ENCODE measurements at regions not wholly inside any gene's neighbourhood (a gene's known extent, or its start where the extent isn't known, plus 50 kb on each side); places are given as distances from the start of the nearest gene placed in this dataset.

- TF ChIP-seq, protein P1, sequence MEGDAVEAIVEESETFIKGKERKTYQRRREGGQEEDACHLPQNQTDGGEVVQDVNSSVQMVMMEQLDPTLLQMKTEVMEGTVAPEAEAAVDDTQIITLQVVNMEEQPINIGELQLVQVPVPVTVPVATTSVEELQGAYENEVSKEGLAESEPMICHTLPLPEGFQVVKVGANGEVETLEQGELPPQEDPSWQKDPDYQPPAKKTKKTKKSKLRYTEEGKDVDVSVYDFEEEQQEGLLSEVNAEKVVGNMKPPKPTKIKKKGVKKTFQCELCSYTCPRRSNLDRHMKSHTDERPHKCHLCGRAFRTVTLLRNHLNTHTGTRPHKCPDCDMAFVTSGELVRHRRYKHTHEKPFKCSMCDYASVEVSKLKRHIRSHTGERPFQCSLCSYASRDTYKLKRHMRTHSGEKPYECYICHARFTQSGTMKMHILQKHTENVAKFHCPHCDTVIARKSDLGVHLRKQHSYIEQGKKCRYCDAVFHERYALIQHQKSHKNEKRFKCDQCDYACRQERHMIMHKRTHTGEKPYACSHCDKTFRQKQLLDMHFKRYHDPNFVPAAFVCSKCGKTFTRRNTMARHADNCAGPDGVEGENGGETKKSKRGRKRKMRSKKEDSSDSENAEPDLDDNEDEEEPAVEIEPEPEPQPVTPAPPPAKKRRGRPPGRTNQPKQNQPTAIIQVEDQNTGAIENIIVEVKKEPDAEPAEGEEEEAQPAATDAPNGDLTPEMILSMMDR (IDR thresholded peaks at IDR 0.05), result no peak
- no peak for TF ChIP-seq ZFX (IDR thresholded peaks at IDR 0.05; ENCODE audit: borderline replicate concordance)
- H3K27ac ChIP-seq, result no peak overlapping the region
Measured at GRCh38 chr6:166692723-166693302, 65.8 kb upstream of the RPS6KA2 start.

DNA sequence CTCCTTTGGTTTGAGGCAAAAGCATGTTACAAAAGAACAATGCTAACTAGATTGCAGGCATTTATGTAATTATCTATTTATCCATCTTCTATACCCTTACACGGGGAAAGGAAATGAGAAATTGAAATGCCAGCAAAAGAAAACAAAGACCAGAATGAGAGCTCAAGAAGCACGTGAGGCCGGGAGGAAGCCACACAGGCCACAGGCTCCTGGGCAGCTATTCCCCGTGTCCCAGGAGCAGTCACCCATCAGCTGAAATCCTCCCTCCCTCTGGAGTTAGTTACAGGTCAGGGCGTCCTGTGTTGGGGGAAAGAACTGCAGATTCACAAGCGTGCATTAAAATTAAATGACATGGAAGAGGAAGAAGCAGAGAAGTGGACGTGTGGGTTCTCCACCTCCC lies 64.7 kb upstream of the RPS6KA2 start:
- H3K27ac ChIP-seq, result no peak overlapping the region

GRCh38 chr6:166691199-166691598 lies 64.1 kb upstream of the RPS6KA2 start:
- TF ChIP-seq, protein P1 (IDR thresholded peaks at IDR 0.05), result no peak
- TF ChIP-seq ZFX (IDR thresholded peaks at IDR 0.05; ENCODE audit: borderline replicate concordance), result no peak
- no peak overlapping the region for H3K27ac ChIP-seq

More for the DNA sequence above, 64.7 kb upstream of the RPS6KA2 start:
- TF ChIP-seq, protein P1 (IDR thresholded peaks at IDR 0.05), result no peak
- TF ChIP-seq ZFX (IDR thresholded peaks at IDR 0.05; ENCODE audit: borderline replicate concordance), result no peak

DNA sequence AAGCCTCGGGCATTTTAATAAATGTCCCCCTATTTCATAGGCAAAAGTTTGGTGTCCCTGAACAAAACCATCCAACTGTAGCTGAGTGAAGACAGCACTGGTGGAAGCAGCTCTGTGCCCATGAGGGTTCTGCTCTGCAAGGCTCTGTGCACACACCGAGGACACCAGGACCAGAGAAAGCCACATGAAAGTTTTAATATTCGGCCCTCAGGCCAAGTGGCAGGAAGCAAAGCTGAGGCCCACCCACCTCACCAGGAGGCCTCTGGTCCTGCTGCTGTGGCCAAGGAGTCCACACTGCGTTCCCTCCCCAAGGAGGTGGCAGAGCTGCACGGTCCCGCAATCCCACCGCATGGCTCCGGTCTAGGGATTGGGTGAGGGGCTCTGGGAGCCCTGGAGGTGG lies 62.6 kb upstream of the RPS6KA2 start:
- TF ChIP-seq, protein P1 (IDR thresholded peaks at IDR 0.05), result no peak
- no peak for TF ChIP-seq ZFX (IDR thresholded peaks at IDR 0.05; ENCODE audit: borderline replicate concordance)
- H3K27ac ChIP-seq, result no peak overlapping the region

- no peak overlapping the region for H3K27ac ChIP-seq
- TF ChIP-seq, protein P1 (IDR thresholded peaks at IDR 0.05), result no peak
- TF ChIP-seq ZFX (IDR thresholded peaks at IDR 0.05; ENCODE audit: borderline replicate concordance), result no peak
Measured at GRCh38 chr6:166688901-166689300, 61.9 kb upstream of the RPS6KA2 start.

GRCh38 chr6:166687879-166688205 lies 60.8 kb upstream of the RPS6KA2 start:
- TF ChIP-seq, protein P1 (IDR thresholded peaks at IDR 0.05), result no peak
- no peak for TF ChIP-seq ZFX (IDR thresholded peaks at IDR 0.05; ENCODE audit: borderline replicate concordance)

GRCh38 chr6:166687070-166687878 lies 60.2 kb upstream of the RPS6KA2 start:
- TF ChIP-seq, protein P1 (IDR thresholded peaks at IDR 0.05), result no peak
- TF ChIP-seq ZFX (IDR thresholded peaks at IDR 0.05; ENCODE audit: borderline replicate concordance), result no peak
- H3K27ac ChIP-seq, result no peak overlapping the region

More at GRCh38 chr6:166687879-166688205, 60.8 kb upstream of the RPS6KA2 start:
- no peak overlapping the region for H3K27ac ChIP-seq

Measured in 22Rv1 (cell line).